Esophagus squamous epithelium (tissue), 5 donors: ENCODE measurements at regions not wholly inside any gene's neighbourhood (a gene's known extent, or its start where the extent isn't known, plus 50 kb on each side); places are given as distances from the start of the nearest gene placed in this dataset.

Experiments
- DNase-seq: peaks from one replicate; lab custom pipeline; 2025; lab: John Stamatoyannopoulos, UW
- H3K27ac ChIP-seq, 4 donors: fragments of 200-600 bp; sonication (generic); one replicate each; pipeline ENCODE4 v1.5.1; 2016 to 2019; ENCODE audit warnings: mild to moderate bottlenecking in 1 of 4
- H3K27me3 ChIP-seq, 4 donors: fragments of 200-600 bp; sonication (generic); 1 replicate in 3 of 4; 2 replicates in 1 of 4; pipeline versions ENCODE4 v1.5.1 to v1.6.0; 2017 to 2021; ENCODE audit warnings: antibody characterized with exemption in 1 of 4
- H3K36me3 ChIP-seq, 3 donors: fragments of 200-600 bp; sonication (generic); one replicate each; pipeline ENCODE4 v1.5.1; 2016 to 2019
- H3K4me1 ChIP-seq, 3 donors: fragments of 200-600 bp; sonication (generic); one replicate each; pipeline ENCODE4 v1.5.1; 2017 to 2019
- H3K4me3 ChIP-seq, 4 donors: fragments of 200-600 bp; sonication (generic); 1 replicate in 3 of 4; 2 replicates in 1 of 4; pipeline ENCODE4 v1.5.1; 2016 to 2019; ENCODE audit warnings: mild to moderate bottlenecking in 2 of 4, moderate library complexity in 1 of 4
- H3K9me3 ChIP-seq, 3 donors: fragments of 200-600 bp; sonication (generic); one replicate each; pipeline ENCODE4 v1.5.1; 2016 to 2019
- CTCF ChIP-seq, 6 experiments: fragments of 450-650 bp in 4 of 6; fragments of 200-600 bp in 2 of 6; sonication (generic) in 2 of 6; IDR thresholded peaks; one replicate each; pipeline ENCODE4 v1.5.1; 2016 to 2019; ENCODE audit warnings: antibody characterized with exemption in 6 of 6, mild to moderate bottlenecking in 4 of 6, moderate library complexity in 4 of 6
- POLR2A ChIP-seq, 4 donors: fragments of 450-650 bp; IDR thresholded peaks; one replicate each; pipeline ENCODE4 v1.6.1; 2017; ENCODE audit warnings: antibody characterized with exemption in 4 of 4, mild to moderate bottlenecking in 4 of 4, moderate library complexity in 3 of 4
- WGBS, 2 donors: methylation state at CpG; one replicate each; pipeline ENCODE4 v1.1.5; 2018; 5-methylcytosine and 5-hydroxymethylcytosine counted together
- intact Hi-C: fragments of 100-400 bp; cut with DNase I; formaldehyde crosslinking; loops from one replicate; pipeline ENCODE4 v1.15.0; 2022
- donor health status: DM: yes; HTN: yes; CAD: no.

DNA sequence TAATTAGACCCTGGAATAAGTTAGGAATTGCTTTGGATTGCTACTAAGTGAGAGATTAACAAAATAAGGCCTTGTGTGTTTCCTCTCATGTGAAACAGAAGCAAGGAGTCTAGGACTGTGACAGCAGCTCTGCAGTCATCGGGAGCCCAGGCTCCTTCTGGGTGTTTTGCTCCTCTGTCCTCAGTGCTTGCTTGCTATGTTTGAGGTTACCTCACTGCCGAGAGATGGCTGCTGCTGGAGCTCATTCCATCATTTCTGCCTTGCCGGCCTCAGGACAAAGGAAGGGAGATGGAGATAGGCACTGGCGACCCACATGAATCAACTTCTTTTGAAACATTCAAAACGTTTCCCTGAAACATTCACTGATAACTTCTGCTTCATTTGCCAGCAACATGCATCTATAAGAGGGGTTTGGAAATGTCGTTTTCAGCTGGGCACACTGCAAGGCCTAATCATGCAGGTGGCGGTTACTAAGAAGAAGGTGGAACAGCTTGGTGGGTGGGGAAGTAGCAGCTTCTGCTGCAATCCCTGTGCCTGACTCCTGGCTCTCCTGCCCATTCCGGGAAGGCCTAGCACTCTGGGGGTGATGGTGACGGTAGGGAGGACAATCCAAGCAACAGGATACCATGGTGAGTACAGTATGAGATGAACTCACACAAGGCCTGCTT, 77.2 kb upstream of the CD180 start:
- Histone ChIP-seq H3K36me3 (no peaks in the 10 kb centered on the region), H3K4me1 (peaks cover 7 to 28% (median 11%) of the 10 kb centered on the region in 3 donors), H3K9me3 (peaks cover 0 to 10% (median 9%) of the 10 kb centered on the region in 3 donors), H3K27me3 (no peaks in the 10 kb centered on the region), H3K4me3 (no peak overlapping the region), H3K27ac (no peak overlapping the region)
- TF ChIP-seq CTCF (IDR thresholded peaks at IDR 0.05) (no peak), POLR2A (IDR thresholded peaks at IDR 0.05) (no peak)
- intact Hi-C loops = no loop called here
- DNase-seq = no peak
- 83 to 89% methylated on average over 7 to 9 of the region's 9 CpGs for WGBS, 2 donors

DNA sequence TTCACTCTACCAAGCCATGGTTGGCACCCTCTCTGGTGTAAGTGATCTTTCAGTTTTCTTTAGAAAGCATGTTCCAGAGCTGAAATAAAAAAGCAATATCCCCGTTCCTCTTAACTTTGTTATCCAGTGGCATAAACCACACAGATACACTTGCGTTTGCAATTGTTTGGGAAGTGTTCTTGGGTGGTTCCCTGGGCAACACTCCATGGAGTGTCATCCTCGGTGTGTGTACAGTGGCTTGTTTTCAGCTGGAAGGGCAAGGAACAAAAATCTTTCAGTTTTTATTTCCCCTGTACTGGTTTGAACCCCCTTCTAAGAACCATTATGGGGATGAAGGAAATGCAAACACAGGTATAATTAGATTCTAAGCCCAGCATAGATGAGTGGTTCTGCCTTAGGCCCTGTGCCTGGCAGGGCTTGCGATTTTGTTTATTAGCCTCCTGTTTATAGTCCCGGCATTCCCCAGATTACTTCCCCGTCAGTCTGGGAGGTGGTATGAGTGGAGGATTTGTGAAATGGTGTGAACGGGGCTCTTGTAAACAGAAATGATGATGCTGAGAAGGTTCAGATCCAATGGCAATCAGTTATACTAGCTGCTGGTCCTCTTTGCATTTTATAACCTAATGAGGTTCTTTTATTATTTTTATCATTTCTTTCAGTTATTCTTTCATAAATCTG, 76.0 kb upstream of the CD180 start:
- TF ChIP-seq CTCF (IDR thresholded peaks at IDR 0.05) (no peak), POLR2A (IDR thresholded peaks at IDR 0.05) (no peak)
- intact Hi-C loops = no loop called here
- Histone ChIP-seq H3K27me3 (no peaks in the 10 kb centered on the region), H3K9me3 (no peaks in the 10 kb centered on the region), H3K27ac (peak overlapping the region; percentile 20 to 59 (median 54)), H3K36me3 (no peaks in the 10 kb centered on the region), H3K4me3 (no peak overlapping the region), H3K4me1 (peaks cover 17 to 40% (median 22%) of the 10 kb centered on the region in 3 donors)
- no peak for DNase-seq
- WGBS, 2 donors = 26 to 57% methylated on average over 7 of the region's 7 CpGs

DNA sequence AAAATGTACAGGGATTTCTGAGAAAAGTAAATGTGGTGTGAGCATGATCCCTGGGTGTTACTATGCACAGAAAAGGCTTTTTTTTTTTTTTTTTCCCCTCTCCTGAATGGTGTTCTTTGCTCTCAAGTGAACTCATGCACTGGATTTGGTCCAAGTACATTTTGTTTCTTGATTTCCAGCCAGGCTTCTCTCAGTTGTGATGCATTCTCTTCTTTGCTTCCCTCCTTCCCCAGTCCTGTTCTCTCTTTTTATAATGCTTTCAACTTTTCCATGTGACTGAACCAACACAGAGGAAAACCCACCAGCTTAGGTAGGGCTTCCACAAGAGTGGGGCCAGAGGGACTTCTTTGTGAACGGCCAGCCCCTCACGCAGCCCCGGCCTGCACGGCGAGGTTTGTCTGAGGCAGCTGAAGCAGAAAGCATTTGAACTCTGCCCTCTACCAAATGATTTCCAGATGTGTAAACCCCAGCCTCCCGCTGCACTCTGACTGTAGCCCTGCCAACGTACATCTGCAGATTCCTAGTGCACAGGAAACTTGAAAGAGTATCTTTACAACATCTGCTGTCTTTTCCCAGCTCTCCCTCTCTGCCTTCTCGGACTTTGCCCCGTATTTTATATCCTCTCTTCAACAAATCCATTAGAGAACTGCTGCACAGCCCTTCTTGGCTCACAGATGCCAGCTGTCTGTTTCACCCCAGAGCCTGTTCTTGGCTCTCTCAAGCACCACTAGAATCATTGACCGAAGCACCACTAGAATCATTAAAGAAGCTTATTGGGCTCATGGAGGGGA, 71.8 kb upstream of the CD180 start:
- Histone ChIP-seq H3K4me1 (peaks cover 20 to 73% (median 31%) of the 10 kb centered on the region in 3 donors), H3K36me3 (no peaks in the 10 kb centered on the region), H3K4me3 (peak overlapping the region in 1 of 4 donors; percentile 12), H3K27ac (peak overlapping the region; percentile 86 to 95 (median 91)), H3K9me3 (no peaks in the 10 kb centered on the region), H3K27me3 (no peaks in the 10 kb centered on the region)
- TF ChIP-seq CTCF (IDR thresholded peaks at IDR 0.05) (no peak), POLR2A (IDR thresholded peaks at IDR 0.05) (no peak)
- intact Hi-C loops = no loop called here
- WGBS, 2 donors = 15 to 20% methylated on average over 10 of the region's 10 CpGs
- DNase-seq = no peak

GRCh38 chr5:67267512-67268216, 71.1 kb upstream of the CD180 start:
- intact Hi-C loops = no loop called here
- DNase-seq = no peak
- no peaks in the 10 kb centered on the region for H3K36me3 ChIP-seq
- H3K27ac ChIP-seq = peak overlapping the region; percentile 86 to 95 (median 91)
- H3K4me3 ChIP-seq = no peak overlapping the region
- WGBS, 2 donors = 19 to 32% methylated on average over 5 to 7 of the region's 7 CpGs
- TF ChIP-seq CTCF (IDR thresholded peaks at IDR 0.05) (no peak), POLR2A (IDR thresholded peaks at IDR 0.05) (no peak)
- peaks cover 20 to 69% (median 31%) of the 10 kb centered on the region in 3 donors for H3K4me1 ChIP-seq
- H3K9me3 ChIP-seq = no peaks in the 10 kb centered on the region
- H3K27me3 ChIP-seq = no peaks in the 10 kb centered on the region
